ENCODE measurements at regions not wholly inside any gene's neighbourhood (a gene's known extent, or its start where the extent isn't known, plus 50 kb on each side); places are given as distances from the start of the nearest gene placed in this dataset.

- no peak for TF ChIP-seq JUND (IDR thresholded peaks at IDR 0.05)
- TF ChIP-seq ZFX (IDR thresholded peaks at IDR 0.05): no peak
- no peak for TF ChIP-seq MAX (IDR thresholded peaks at IDR 0.05)
- TF ChIP-seq POLR2A (IDR thresholded peaks at IDR 0.05; ENCODE audit: borderline replicate concordance, extremely low read depth, insufficient read depth, insufficient read length): no peak
- TF ChIP-seq TCF7L2 (IDR thresholded peaks at IDR 0.05; ENCODE audit: borderline replicate concordance, extremely low read depth, insufficient read depth, insufficient read length): no peak
- TF ChIP-seq RAD21 (IDR thresholded peaks at IDR 0.05; ENCODE audit: low read depth): no peak
- no peak for TF ChIP-seq FOSL1 (IDR thresholded peaks at IDR 0.05; ENCODE audit: low read depth)
- TF ChIP-seq, protein P1, sequence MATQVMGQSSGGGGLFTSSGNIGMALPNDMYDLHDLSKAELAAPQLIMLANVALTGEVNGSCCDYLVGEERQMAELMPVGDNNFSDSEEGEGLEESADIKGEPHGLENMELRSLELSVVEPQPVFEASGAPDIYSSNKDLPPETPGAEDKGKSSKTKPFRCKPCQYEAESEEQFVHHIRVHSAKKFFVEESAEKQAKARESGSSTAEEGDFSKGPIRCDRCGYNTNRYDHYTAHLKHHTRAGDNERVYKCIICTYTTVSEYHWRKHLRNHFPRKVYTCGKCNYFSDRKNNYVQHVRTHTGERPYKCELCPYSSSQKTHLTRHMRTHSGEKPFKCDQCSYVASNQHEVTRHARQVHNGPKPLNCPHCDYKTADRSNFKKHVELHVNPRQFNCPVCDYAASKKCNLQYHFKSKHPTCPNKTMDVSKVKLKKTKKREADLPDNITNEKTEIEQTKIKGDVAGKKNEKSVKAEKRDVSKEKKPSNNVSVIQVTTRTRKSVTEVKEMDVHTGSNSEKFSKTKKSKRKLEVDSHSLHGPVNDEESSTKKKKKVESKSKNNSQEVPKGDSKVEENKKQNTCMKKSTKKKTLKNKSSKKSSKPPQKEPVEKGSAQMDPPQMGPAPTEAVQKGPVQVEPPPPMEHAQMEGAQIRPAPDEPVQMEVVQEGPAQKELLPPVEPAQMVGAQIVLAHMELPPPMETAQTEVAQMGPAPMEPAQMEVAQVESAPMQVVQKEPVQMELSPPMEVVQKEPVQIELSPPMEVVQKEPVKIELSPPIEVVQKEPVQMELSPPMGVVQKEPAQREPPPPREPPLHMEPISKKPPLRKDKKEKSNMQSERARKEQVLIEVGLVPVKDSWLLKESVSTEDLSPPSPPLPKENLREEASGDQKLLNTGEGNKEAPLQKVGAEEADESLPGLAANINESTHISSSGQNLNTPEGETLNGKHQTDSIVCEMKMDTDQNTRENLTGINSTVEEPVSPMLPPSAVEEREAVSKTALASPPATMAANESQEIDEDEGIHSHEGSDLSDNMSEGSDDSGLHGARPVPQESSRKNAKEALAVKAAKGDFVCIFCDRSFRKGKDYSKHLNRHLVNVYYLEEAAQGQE (IDR thresholded peaks at IDR 0.05; ENCODE audit: low read depth): no peak
- no peak for TF ChIP-seq SIN3A (IDR thresholded peaks at IDR 0.05; ENCODE audit: low read depth)
- no peak for TF ChIP-seq CBX3 (IDR thresholded peaks at IDR 0.05; ENCODE audit: low read depth)
Observed at GRCh38 chr2:150792780-150793300, 305.4 kb upstream of the RND3 start (continued).

GRCh38 chr2:150791567-150791966, 304.1 kb upstream of the RND3 start:
- intact Hi-C loops (cut with micrococcal nuclease): no loop called here
- ChIA-PET RAD21 (ENCODE audit: low non-redundant PET in 1 of 2, low total read pairs in 2 of 2, uncharacterized antibody in 2 of 2, unreplicated experiment in 2 of 2) (no interaction called here), CTCF (no interaction called here), POLR2A (no interaction called here)
- ATAC-seq (no peak), DNase-seq (ENCODE audit: low read depth, low spot score) (no peak)
- no peaks in the 10 kb centered on the region for H4K20me1 ChIP-seq (ENCODE audit: insufficient read depth)
- no peak overlapping the region for H2AFZ ChIP-seq (ENCODE audit: low read depth, low read length, poor library complexity, severe bottlenecking)
- H3K4me3 ChIP-seq (replicated peaks in 1 of 2; ENCODE audit: low read depth in 1 of 2, low read length in 2 of 2): no peak overlapping the region
- H3K9me2 ChIP-seq (ENCODE audit: insufficient read depth): no peaks in the 10 kb centered on the region
- no peaks in the 10 kb centered on the region for H3K27me3 ChIP-seq (ENCODE audit: insufficient read depth, low read length)
- no peaks in the 10 kb centered on the region for H3K79me2 ChIP-seq (ENCODE audit: insufficient read depth, low read length)
- TF ChIP-seq ZFX (IDR thresholded peaks at IDR 0.05): no peak
- TF ChIP-seq TCF7L2 (IDR thresholded peaks at IDR 0.05; ENCODE audit: borderline replicate concordance, extremely low read depth, insufficient read depth, insufficient read length): no peak
- H3K27ac ChIP-seq (ENCODE audit: low read depth, low read length): no peak overlapping the region
- H3K36me3 ChIP-seq (ENCODE audit: control insufficient read depth in 1 of 2, insufficient read depth in 2 of 2, low read length in 2 of 2): no peaks in the 10 kb centered on the region
- no peaks in the 10 kb centered on the region for H3K9me3 ChIP-seq (ENCODE audit: control insufficient read depth in 1 of 2, insufficient read depth in 1 of 2, low read depth in 1 of 2, low read length in 2 of 2)
- no TSS peak for BruUV-seq (replicated peaks)
- H3K4me1 ChIP-seq (ENCODE audit: control insufficient read depth in 1 of 2, insufficient read depth in 2 of 2, low read length in 2 of 2): no peaks in the 10 kb centered on the region
- H3K4me2 ChIP-seq (ENCODE audit: low read length): no peak overlapping the region
- H3K9ac ChIP-seq (ENCODE audit: low read length): no peak overlapping the region
